Stimulated activated CD4-positive, alpha-beta T cell treated with anti-CD3 and anti-CD28 coated beads, Interleukin-15, amount 100 ng/mL, for 1 hour (primary cell): ENCODE measurements at regions not wholly inside any gene's neighbourhood (a gene's known extent, or its start where the extent isn't known, plus 50 kb on each side); places are given as distances from the start of the nearest gene placed in this dataset.
"Not testable (repeated sequence)": the region's sequence is repeated elsewhere in the genome, so short reads cannot be mapped to it uniquely, and the experiment has no call there.

ENCODE experiments used
- DNase-seq, 2 donors: peaks; one replicate each; pipeline ENCODE4 v3.0.0-alpha.2; 2020; ENCODE audit warnings: low read depth in 1 of 2, low spot score in 1 of 2

GRCh38 chr11:19436932-19437331 is 196.2 kb upstream of the E2F8 start:
- DNase-seq: no peak

- DNase-seq: no peak
These were observed 194.7 kb upstream of the E2F8 start for GRCh38 chr11:19435306-19435989.

- DNase-seq: no peak
These were observed 193.0 kb upstream of the E2F8 start for GRCh38 chr11:19433791-19434190.

GRCh38 chr11:19433367-19433766 is 192.6 kb upstream of the E2F8 start:
- DNase-seq: no peak

- DNase-seq: no peak
These were observed 191.8 kb upstream of the E2F8 start for GRCh38 chr11:19432370-19433061.

- no peak for DNase-seq
These were observed 190.1 kb upstream of the E2F8 start for GRCh38 chr11:19430754-19431398.

- no peak for DNase-seq
These were observed 189.6 kb upstream of the E2F8 start for GRCh38 chr11:19430346-19430745.

- no peak for DNase-seq
These were observed 188.5 kb upstream of the E2F8 start for GRCh38 chr11:19429108-19429760.

- DNase-seq: no peak
These were observed 187.7 kb upstream of the E2F8 start for GRCh38 chr11:19428206-19429002.

- DNase-seq: no peak
These were observed 186.1 kb upstream of the E2F8 start for GRCh38 chr11:19426756-19427403.

GRCh38 chr11:19426011-19426755 is 185.4 kb upstream of the E2F8 start:
- DNase-seq: no peak

GRCh38 chr11:19422276-19422675 is 181.5 kb upstream of the E2F8 start:
- no peak for DNase-seq

GRCh38 chr11:19420868-19421533 is 180.3 kb upstream of the E2F8 start:
- no peak for DNase-seq

GRCh38 chr11:19419808-19420207 is 179.1 kb upstream of the E2F8 start:
- no peak for DNase-seq

- DNase-seq: no peak
These were observed 178.4 kb upstream of the E2F8 start for GRCh38 chr11:19419021-19419750.

GRCh38 chr11:19418221-19418620 is 177.5 kb upstream of the E2F8 start:
- no peak for DNase-seq

- not testable (repeated sequence) for DNase-seq
These were observed 171.3 kb upstream of the E2F8 start for GRCh38 chr11:19412070-19412469.

GRCh38 chr11:19410032-19410431 is 169.3 kb upstream of the E2F8 start:
- DNase-seq: no peak

- DNase-seq: no peak
These were observed 168.6 kb upstream of the E2F8 start for GRCh38 chr11:19409307-19409706.
